K562 (cell line): ENCODE measurements at regions not wholly inside any gene's neighbourhood (a gene's known extent, or its start where the extent isn't known, plus 50 kb on each side); places are given as distances from the start of the nearest gene placed in this dataset.

ENCODE experiments used
- ATAC-seq: fragments of 200-7000 bp; cut with Tn5 transposase; 3 replicates; pipeline ENCODE4 v1.9.1; 2020; ENCODE audit warnings: moderate library complexity
- BruUV-seq: library from RNA; stranded (reverse); fragments of 400-500 nt; replicated peaks from 2 replicates; lab custom pipeline; 2021; lab: Mats Ljungman, UMichigan
- CTCF ChIA-PET: fragments of 300-600 bp; formaldehyde crosslinking; extraction: SDS; loops from one replicate; lab custom pipeline; 2021; ENCODE audit warnings: low intra/inter-chr PET ratio; lab: Yijun Ruan, JAX
- POLR2A ChIA-PET: fragments of 300-600, 350-650 bp; sonication (Branson Sonifier 250); formaldehyde crosslinking; extraction: SDS; loops from one replicate; lab custom pipeline; 2021; ENCODE audit warnings: antibody characterized with exemption, inconsistent platforms; lab: Yijun Ruan, JAX
- DNase-seq, 4 experiments: peaks; one replicate each; pipeline versions ENCODE4 v3.0.0 to v3.0.0-alpha.2; 2011 to 2018; ENCODE audit warnings: low spot score in 3 of 4, mixed read lengths in 3 of 4; ENCODE audit errors: extremely low read depth in 1 of 4
- FAIRE-seq: peaks from 2 replicates; lab custom pipeline; 2011; peaks lifted over from hg19 to GRCh38; lab: Jason Lieb, UNC
- H2AFZ ChIP-seq: 2 replicates; pipeline ENCODE4 v1.6.0; 2011; ENCODE audit warnings: low read depth, low read length, control low read depth, inconsistent platforms
- H3K27ac ChIP-seq: fragments of 200-600 bp; 3 replicates; pipeline ENCODE4 v1.8.0; 2011; ENCODE audit warnings: low read depth, mild to moderate bottlenecking, control low read depth, inconsistent platforms, low read length, moderate library complexity, mixed read lengths; ENCODE audit errors: extremely low read depth
- H3K27me3 ChIP-seq, 2 experiments: fragments of 300-600 bp in 1 of 2; 2 replicates in 1 of 2; 3 replicates in 1 of 2; pipeline versions ENCODE4 v1.6.0 to v1.8.0; 2011; ENCODE audit warnings: inconsistent platforms in 2 of 2, low read length in 2 of 2, mild to moderate bottlenecking in 1 of 2, mixed read lengths in 1 of 2, moderate library complexity in 1 of 2; ENCODE audit not compliant: control insufficient read depth in 2 of 2, insufficient read depth in 2 of 2
- H3K36me3 ChIP-seq: fragments of 300-600 bp; 3 replicates; pipeline ENCODE4 v1.8.0; 2011; ENCODE audit warnings: mild to moderate bottlenecking, low read length, inconsistent platforms; ENCODE audit not compliant: control insufficient read depth, insufficient read depth
- H3K4me1 ChIP-seq, 2 experiments: fragments of 200-600 bp in 1 of 2; replicated peaks in 1 of 2; 2 replicates in 1 of 2; 3 replicates in 1 of 2; pipeline versions ENCODE4 v1.5.1 to v1.8.0; 2011; ENCODE audit warnings: inconsistent platforms in 2 of 2, low read length in 2 of 2, mild to moderate bottlenecking in 1 of 2, mixed read lengths in 1 of 2, moderate library complexity in 1 of 2; ENCODE audit not compliant: control insufficient read depth in 2 of 2, insufficient read depth in 2 of 2
- H3K4me2 ChIP-seq: 2 replicates; pipeline ENCODE4 v1.6.1; 2011; ENCODE audit warnings: low read length, control low read depth, inconsistent platforms, mixed read lengths; ENCODE audit not compliant: insufficient read depth
- H3K4me3 ChIP-seq: fragments of 200-600 bp; sonication (generic), shearing (Covaris generic); 2 replicates; pipeline ENCODE4 v1.5.1; 2016; ENCODE audit warnings: control low read depth, inconsistent platforms
- H3K79me2 ChIP-seq: fragments of 200-600 bp; 3 replicates; pipeline ENCODE4 v1.8.0; 2011; ENCODE audit warnings: low read length, inconsistent platforms; ENCODE audit not compliant: control insufficient read depth, insufficient read depth
- H3K9ac ChIP-seq, 2 experiments: 2 replicates each; pipeline versions ENCODE4 v1.6.0 to v1.6.1; 2011; ENCODE audit warnings: low read depth in 2 of 2, low read length in 2 of 2, control low read depth in 1 of 2, inconsistent platforms in 1 of 2, mild to moderate bottlenecking in 1 of 2, mixed read lengths in 1 of 2; ENCODE audit not compliant: insufficient read depth in 1 of 2
- H3K9me1 ChIP-seq: one replicate; pipeline ENCODE4 v1.6.0; 2011; ENCODE audit warnings: inconsistent platforms, mild to moderate bottlenecking, low read length, moderate library complexity; ENCODE audit not compliant: control insufficient read depth, insufficient read depth
- H3K9me3 ChIP-seq: replicated peaks from 2 replicates; pipeline ENCODE4 v1.5.1; 2011; ENCODE audit warnings: low read depth, low read length, inconsistent platforms; ENCODE audit not compliant: control insufficient read depth, insufficient read depth
- H4K20me1 ChIP-seq: replicated peaks from 2 replicates; pipeline ENCODE4 v1.6.1; 2011; ENCODE audit warnings: low read length, inconsistent platforms, mixed read lengths; ENCODE audit not compliant: control insufficient read depth, insufficient read depth
- CEBPB ChIP-seq: fragments of 450-650 bp; IDR thresholded peaks from 2 replicates; pipeline ENCODE4 v1.6.1; 2016; ENCODE audit warnings: missing genetic modification characterization, missing compliant biosample characterization
- MEIS2 ChIP-seq: fragments of 450-650 bp; IDR thresholded peaks from 2 replicates; pipeline ENCODE4 v1.6.1; 2014; ENCODE audit warnings: mild to moderate bottlenecking; ENCODE audit not compliant: partially characterized antibody
- NR2C1 ChIP-seq, 2 experiments: fragments of 450-650 bp; IDR thresholded peaks; 2 replicates each; pipeline ENCODE4 v1.6.1; 2017; ENCODE audit warnings: mild to moderate bottlenecking in 2 of 2, antibody characterized with exemption in 1 of 2, inconsistent platforms in 1 of 2, missing compliant biosample characterization in 1 of 2, missing genetic modification characterization in 1 of 2
- PPARD ChIP-seq: fragments of 250-450 bp; sonication (Bioruptor Pico); IDR thresholded peaks from 2 replicates; pipeline ENCODE4 v1.8.0; 2022; ENCODE audit warnings: inconsistent platforms, mild to moderate bottlenecking, moderate library complexity
- PTBP1 ChIP-seq: fragments of 200-400 bp; formaldehyde crosslinking; IDR thresholded peaks from 2 replicates; pipeline ENCODE4 v1.6.1; 2017; ENCODE audit warnings: low read depth, low read length
- YY1 ChIP-seq, 3 experiments: IDR thresholded peaks; 2 replicates each; pipeline ENCODE4 v1.6.1; 2011; ENCODE audit warnings: low read length in 2 of 3, mild to moderate bottlenecking in 2 of 3, moderate library complexity in 2 of 3, borderline replicate concordance in 1 of 3, control low read depth in 1 of 3, low read depth in 1 of 3; ENCODE audit not compliant: insufficient read depth in 3 of 3, insufficient replicate concordance in 2 of 3, control insufficient read depth in 1 of 3, insufficient read length in 1 of 3; ENCODE audit errors: extremely low read depth in 1 of 3
- ZNF184 ChIP-seq: sonication (generic); formaldehyde crosslinking; IDR thresholded peaks from 2 replicates; pipeline ENCODE4 v1.5.0; 2020; ENCODE audit warnings: missing genetic modification reagents
- WGBS: fragments of 100-300 bp; shearing (Covaris generic); methylation state at CpG from one replicate; pipeline ENCODE4 v1.1.6; 2016; ENCODE audit warnings: low coverage, mixed read lengths; ENCODE audit not compliant: insufficient coverage; ENCODE audit errors: missing lambda C conversion rate; 5-methylcytosine and 5-hydroxymethylcytosine counted together
- in situ Hi-C: fragments of 300-500 bp; cut with MboI; formaldehyde crosslinking; loops from 4 replicates; pipeline ENCODE4 v1.15.0; 2018; ENCODE audit warnings: inconsistent platforms, mixed read lengths
- intact Hi-C: fragments of 100-400 bp; cut with micrococcal nuclease; formaldehyde crosslinking; loops from 2 replicates; pipeline ENCODE4 v1.14.2; 2022
- TF ChIP-seq, protein P1 (sequence below), 2 experiments: fragments of 450-650 bp in 1 of 2; sonication (generic) in 1 of 2; formaldehyde crosslinking in 1 of 2; IDR thresholded peaks in 1 of 2; conservative IDR thresholded peaks in 1 of 2; 2 replicates each; pipeline versions ENCODE4 v1.6.1 to v1.8.1; 2016 to 2023; ENCODE audit warnings: mild to moderate bottlenecking in 2 of 2, moderate library complexity in 2 of 2, inconsistent platforms in 1 of 2, missing genetic modification reagents in 1 of 2
- TF ChIP-seq, protein P2 (sequence below): fragments of 450-650 bp; IDR thresholded peaks from 2 replicates; pipeline ENCODE4 v1.6.1; 2016; ENCODE audit warnings: low read depth, mild to moderate bottlenecking, moderate library complexity

DNA sequence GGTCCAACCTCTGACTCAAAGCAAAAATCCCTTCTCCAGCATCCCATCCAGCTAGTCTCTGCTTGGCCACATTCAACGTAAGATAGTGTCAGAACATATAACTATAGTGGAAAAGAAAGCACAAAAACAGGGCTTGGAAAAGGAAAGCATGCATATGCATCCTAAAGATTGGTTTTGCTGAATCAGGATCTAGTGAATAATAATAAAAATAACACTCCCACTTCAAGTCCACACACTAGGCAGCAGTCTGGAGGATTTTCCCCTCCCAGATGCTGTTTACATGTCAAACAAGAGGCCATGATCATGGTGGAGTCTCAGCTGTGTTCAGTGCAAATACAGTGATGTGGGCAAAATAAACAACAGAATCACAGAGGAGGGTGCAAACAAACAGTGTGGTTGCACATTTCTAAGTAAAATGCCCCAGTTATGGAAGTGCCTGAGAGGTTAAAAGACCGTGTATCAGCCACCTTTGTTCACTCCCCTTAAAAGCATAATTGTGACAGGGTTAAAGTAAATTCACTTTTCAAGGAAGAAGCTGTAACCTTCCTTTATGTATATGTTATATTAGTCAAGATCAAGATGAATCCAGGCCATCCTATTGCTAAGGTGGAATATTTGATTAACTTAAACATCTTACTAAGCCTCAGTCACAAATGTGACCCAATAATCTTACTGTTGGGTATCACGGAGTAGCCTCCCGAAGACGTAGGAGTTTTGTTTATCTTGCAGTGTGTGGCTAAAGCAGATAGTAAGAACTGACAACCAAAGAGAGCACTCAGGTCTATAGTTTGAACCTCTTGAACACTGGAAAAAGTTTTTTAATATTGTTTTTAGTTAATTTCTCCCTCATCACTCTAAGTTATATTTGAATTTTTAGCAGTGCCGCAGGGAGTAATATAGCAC is 424.5 kb downstream of the SOX2 start (continued):
- no peak for TF ChIP-seq ZNF184 (CRISPR knock-in tag)
- no peak for TF ChIP-seq NR2C1 (IDR thresholded peaks at IDR 0.05)
- TF ChIP-seq NR2C1 (tag; IDR thresholded peaks at IDR 0.05) = no peak
- TF ChIP-seq YY1 (IDR thresholded peaks at IDR 0.05; ENCODE audit: borderline replicate concordance in 1 of 3, control insufficient read depth in 1 of 3, extremely low read depth in 1 of 3, insufficient read depth in 3 of 3, insufficient read length in 1 of 3, insufficient replicate concordance in 2 of 3, low read depth in 1 of 3, low read length in 2 of 3) = no peak
- no peak for TF ChIP-seq PPARD (CRISPR knock-in tag)
- TF ChIP-seq PTBP1 = no peak
- TF ChIP-seq, protein P1, sequence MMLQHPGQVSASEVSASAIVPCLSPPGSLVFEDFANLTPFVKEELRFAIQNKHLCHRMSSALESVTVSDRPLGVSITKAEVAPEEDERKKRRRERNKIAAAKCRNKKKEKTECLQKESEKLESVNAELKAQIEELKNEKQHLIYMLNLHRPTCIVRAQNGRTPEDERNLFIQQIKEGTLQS (IDR thresholded peaks at IDR 0.05) = no peak
- TF ChIP-seq, protein P1 (CRISPR knock-in tag; conservative IDR thresholded peaks at IDR 0.05) = no peak
- no peak for TF ChIP-seq CEBPB

DNA sequence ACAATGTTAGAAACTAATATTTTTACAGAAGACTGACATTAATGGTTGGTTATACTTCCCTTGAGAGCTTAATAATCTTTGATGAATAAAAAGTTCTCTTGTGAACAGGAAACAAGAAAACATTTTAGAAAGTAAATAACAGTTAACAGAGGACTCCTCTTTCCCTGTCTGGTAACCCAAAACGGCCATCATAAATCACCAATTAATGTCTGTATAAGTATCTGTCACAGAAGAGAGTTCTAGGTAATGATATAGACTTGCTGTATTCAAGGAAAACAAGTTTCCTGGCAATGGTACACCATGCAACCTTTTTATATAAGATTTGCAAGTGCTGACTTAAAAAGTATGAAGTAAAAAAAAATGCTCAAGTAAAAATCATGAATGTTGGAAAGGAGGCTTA is 426.7 kb downstream of the SOX2 start:
- Histone ChIP-seq H3K9ac (no peak overlapping the region), H2AFZ (no peak overlapping the region), H3K4me1 (no peaks in the 10 kb centered on the region), H3K9me3 (no peaks in the 10 kb centered on the region), H4K20me1 (no peaks in the 10 kb centered on the region), H3K27ac (no peak overlapping the region), H3K9me1 (no peaks in the 10 kb centered on the region), H3K27me3 (no peaks in the 10 kb centered on the region), H3K36me3 (no peaks in the 10 kb centered on the region), H3K4me3 (no peak overlapping the region), H3K4me2 (no peak overlapping the region), H3K79me2 (no peaks in the 10 kb centered on the region)
- peak; percentile 4 for TF ChIP-seq MEIS2
- TF ChIP-seq, protein P2, sequence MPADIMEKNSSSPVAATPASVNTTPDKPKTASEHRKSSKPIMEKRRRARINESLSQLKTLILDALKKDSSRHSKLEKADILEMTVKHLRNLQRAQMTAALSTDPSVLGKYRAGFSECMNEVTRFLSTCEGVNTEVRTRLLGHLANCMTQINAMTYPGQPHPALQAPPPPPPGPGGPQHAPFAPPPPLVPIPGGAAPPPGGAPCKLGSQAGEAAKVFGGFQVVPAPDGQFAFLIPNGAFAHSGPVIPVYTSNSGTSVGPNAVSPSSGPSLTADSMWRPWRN = no peak
- BruUV-seq = no TSS peak
- in situ Hi-C loops (no loop called here), intact Hi-C loops (no loop called here)
- ChIA-PET POLR2A (no interaction called here), CTCF (no interaction called here)
- no peak for DNase-seq
- 0% methylated on average over 1 of the region's 1 CpG for WGBS
- ATAC-seq = no peak
- FAIRE-seq = no peak
